Hypothalamus (tissue), 51 donors: ENCODE measurements at regions not wholly inside any gene's neighbourhood (a gene's known extent, or its start where the extent isn't known, plus 50 kb on each side); places are given as distances from the start of the nearest gene placed in this dataset.
A peak's percentile ranks its signal among the peaks of the same experiment; 100 is the strongest.

Source experiments
- DNase-seq, 51 donors: peaks; one replicate each; lab custom pipeline; 2025; lab: John Stamatoyannopoulos, UW

DNA sequence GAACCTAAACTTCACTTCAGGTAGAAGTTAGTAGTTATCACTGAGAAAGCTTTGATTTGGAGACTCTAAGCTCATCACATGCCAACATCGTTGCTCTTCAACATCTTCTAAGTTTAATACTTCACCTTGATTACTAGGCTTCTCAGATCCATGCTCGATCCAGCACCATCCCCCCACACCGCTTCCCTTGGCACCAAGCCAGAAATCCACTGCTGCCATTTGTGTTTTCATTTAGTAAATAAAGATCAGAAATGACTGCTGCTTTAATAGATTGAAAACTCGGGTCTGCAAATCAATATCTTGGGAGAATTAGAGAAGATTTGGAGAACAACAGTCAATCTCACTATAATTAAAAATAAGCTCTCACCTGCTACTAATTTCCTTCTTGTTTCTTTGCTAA is 214.7 kb upstream of the NR4A3 start:
- no peak for DNase-seq

GRCh38 chr9:99607842-99608448 is 213.7 kb upstream of the NR4A3 start:
- no peak for DNase-seq

DNA sequence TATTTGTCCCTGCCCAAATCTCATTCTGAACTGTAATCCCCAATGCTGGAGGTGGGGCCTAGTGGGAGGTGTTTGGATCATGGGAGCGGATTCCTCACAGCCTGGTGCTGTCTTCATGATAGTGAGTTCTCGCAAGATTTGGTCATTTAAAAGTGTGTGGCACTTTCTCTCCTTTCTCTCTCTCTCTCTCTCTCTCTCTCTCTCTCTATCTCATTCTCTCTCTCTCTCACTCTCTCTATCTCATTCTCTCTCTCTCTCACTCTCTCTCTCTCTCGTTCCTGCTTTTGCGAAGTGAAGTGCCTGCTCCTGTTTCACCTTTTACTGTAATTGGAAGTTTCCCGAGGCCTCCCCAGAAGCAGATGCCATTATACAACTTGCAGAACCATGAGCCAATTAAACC is 207.3 kb upstream of the NR4A3 start:
- DNase-seq, result no peak

DNA sequence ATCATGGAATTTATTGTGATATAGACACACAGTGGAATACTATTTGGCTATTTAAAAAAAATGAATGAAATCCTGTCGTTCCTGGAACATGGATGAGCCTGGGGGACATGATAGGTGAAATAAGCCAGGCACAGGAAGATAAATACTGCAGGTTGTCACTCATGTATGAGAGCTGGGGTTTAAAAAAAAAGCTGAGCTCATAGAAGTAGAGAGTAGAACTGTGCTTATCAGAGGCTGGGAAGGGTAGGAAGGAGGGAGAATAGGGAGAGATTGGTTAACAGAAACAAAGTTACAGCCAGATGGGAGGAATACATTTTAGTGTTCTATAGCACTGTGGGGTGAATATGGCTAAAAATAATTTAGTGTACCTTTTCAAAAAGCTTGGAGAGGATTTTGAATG is 200.6 kb upstream of the NR4A3 start:
- no peak for DNase-seq

GRCh38 chr9:99622679-99623078 is 199.0 kb upstream of the NR4A3 start:
- no peak for DNase-seq

- DNase-seq, result no peak
Measured at GRCh38 chr9:99623780-99624364, 197.8 kb upstream of the NR4A3 start.

DNA sequence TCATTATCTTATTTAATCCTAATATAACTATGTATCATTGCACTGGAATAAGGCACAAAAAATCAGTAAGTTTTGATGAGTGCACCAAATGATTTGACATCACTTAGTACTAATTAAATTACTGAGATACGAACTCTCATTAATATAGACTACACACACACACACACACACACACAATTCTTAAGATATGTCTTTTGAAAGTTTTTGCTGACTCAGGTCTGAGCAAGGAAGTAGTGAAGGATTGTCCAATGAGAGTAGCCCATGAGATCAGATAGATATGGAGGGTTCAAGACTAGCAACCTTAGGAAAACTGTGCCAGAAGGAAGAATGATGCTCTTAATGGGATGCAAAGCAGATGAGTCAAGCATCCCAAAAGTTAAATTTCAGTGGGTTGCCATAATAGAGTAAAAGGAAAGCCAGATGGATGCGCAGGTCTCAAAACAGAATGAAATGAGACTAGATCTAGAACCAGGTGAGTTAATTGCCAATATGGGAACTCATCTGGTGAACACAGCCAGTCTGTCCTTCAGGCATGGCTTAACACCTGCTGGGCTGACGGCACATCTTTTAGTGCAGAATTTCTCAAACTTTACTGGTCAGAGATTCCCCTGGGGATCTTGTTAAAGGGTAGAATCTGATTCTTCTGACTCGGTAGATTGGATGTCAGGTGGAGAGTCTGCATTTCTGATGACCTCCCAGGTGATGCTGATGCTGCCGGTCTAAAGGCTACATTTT is 197.0 kb upstream of the NR4A3 start:
- no peak for DNase-seq

DNA sequence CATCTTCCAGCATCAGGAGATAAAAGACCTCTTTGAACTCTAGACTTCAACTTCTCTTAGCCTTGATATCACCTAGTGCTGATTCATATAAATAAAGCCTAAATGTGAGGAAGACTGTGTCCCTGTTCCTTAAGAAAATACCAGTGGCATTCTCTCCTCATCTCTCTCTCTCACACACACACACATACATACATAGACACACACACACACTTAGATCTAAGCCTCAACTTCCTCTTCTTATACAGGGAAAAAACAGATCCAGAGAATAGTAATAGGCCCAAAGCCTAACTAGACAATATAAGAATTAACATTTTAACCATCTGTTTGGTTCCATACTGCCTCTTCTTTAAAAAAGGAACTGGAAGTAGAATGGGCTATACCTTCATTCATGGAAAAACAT is 195.3 kb upstream of the NR4A3 start:
- no peak for DNase-seq

GRCh38 chr9:99628285-99628684 is 193.4 kb upstream of the NR4A3 start:
- DNase-seq, result no peak

GRCh38 chr9:99628849-99629620 is 192.7 kb upstream of the NR4A3 start:
- DNase-seq, result no peak

DNA sequence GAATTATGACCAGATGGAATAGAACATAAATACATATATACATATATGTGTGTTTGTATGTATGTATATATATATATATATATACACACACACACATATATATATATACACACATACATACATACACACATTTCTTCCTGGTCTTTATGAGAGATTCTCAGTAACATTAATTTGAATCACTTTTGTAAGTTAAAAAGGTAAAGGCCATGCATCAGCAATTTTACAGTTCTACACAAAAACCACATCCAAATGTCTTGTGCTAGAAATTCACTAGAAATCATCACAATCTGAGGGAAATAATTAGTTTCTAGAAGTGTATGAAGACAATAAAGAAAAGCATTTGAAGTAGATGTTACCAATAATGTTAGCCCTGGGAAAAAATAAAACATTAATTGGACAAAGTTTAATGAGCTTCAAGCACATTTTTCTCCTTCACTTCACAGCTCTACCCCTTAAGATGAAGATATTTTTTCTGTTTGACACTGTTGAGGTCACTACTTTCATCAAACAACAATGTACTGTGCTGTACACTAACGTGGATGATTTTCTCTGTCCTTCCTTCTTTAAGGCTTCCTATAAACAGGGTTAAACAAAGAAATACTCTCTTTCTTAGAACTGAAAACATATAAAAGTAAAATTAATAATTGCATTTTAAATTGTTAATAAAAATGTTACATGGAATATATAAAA is 189.2 kb upstream of the NR4A3 start:
- no peak for DNase-seq

DNA sequence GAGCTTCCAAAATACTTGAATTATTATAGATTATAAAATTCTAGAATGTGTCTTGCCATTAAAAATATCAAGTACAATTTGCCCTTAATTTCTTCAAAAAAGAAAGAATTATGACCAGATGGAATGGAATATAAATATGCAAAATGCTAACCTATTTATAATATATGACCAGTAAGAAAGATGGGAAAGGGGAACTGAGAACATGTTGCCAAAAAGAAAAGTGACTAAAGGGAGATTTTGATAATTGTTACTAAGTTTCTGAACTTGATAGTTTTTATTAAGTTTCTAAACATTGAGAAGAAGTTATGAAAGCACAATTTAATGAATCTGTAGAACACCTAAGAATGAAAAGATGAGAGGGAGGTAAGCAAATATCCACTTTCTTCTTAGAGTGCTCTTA is 188.4 kb upstream of the NR4A3 start:
- no peak for DNase-seq

- DNase-seq, result no peak
Measured at GRCh38 chr9:99634186-99634585, 187.5 kb upstream of the NR4A3 start.

GRCh38 chr9:99635032-99635431 is 186.7 kb upstream of the NR4A3 start:
- no peak for DNase-seq

- DNase-seq, result no peak
Measured at GRCh38 chr9:99637641-99638040, 184.0 kb upstream of the NR4A3 start.

DNA sequence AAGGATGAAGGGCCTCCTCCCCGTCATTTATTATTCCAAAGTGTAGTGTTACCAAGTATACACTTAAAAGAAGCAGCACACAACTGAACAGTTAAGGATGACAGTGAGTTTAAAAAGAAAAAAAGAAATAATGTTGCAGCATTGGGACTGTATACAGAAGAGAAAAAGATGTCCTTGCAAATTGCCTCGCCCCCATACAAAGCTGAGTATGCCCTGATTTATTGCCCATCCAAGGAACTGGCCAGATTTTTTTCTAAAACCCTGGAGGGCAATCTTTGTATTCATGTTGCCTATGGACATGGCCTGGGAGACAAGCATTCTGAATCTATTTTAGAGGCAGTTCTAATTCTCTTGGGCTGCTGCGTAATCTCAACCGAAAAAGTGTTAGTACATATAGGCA is 182.7 kb upstream of the NR4A3 start:
- no peak for DNase-seq

DNA sequence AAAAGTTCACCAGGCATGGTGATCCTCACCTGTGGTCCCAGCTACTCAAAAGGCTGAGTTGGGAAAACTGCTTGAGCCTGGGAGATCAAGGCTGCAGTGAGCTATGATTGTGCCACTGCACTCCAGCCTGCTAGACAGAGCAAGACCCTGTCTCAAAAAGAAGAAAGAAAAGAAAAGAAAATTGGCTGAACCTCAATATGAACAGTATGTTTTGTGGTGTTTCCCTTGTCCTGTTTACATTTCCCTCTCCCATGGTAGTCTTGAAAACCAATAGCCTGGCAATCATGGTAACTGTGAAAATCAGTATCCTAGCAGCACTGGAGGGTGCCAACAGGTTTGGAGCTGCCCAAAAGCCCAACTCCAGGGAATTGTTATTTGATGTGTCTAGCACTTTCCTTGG is 174.1 kb upstream of the NR4A3 start:
- DNase-seq, result no peak

DNA sequence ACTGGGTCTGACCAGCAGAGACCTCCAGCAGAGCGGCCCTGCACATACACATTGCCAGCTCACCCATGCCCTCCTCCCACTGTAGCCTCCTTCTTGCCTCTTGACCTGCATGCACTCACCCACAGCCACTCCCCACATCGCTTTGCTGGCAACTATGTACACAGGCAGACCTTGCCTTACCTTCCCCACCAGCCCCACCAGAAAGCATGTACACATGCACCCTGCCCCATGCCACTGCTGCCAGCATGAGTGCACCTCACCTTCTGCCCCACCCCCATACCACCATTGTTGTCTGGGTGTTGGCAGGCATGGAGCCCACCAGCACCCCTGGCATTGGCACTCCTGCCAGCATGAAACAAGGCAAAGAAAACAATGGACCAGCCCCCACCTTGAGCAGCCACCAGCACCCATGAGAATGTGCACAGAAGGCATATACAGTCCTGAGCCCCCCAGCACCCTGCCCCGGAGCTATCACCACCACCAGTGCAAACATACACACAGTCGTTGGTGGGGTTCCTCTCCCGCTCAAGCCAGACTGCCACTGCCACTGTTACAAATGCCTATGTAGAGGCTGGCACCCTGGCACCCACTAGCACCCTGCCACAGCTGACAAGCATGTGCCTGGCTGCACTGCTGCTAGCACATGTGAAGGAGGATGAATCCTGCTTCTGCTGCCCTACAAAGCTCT is 171.4 kb upstream of the NR4A3 start:
- no peak for DNase-seq

DNA sequence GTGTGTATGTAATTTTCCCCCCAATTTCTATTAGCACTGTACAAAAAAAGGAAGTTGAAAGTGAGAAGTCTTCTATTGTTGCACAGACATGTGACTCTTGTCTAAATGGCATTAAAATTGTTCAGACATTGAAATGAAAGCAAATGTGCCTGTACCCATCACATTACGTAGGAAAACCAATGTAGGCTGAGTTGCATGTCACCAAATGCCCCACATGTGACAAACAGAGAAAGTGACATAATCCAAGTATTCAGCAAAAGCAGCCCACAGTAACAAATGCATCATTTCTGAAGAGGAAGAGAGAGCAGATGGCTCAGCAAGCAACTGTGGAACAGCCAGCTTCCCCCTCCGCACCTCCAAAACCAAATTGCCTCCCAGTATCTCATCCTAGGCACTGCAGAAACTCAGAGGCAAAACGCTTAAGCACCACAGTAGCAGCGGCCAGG is 161.5 kb upstream of the NR4A3 start:
- DNase-seq, result peak in 7 of 51 donors; percentile 1 to 41 (median 4)

DNA sequence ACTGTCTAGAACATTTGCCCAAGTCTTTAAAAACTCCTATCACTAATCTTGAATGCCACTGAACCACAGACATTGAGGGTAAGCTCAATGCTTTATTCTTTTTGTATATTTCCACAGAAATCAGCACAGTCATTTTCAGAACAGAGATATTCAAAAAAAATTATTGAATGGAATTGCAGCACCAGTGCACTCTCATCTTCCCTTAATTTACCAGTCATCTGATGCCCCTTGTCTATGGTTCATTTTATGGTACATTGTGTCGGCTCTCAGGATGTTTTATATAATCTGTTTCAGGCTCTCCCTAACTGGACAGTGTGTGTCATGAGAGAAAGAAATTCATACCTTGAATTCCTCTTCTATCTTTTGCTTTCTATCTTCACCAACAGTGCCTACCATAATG is 158.4 kb upstream of the NR4A3 start:
- no peak for DNase-seq
